ENCODE measurements at regions not wholly inside any gene's neighbourhood (a gene's known extent, or its start where the extent isn't known, plus 50 kb on each side); places are given as distances from the start of the nearest gene placed in this dataset.

DNA sequence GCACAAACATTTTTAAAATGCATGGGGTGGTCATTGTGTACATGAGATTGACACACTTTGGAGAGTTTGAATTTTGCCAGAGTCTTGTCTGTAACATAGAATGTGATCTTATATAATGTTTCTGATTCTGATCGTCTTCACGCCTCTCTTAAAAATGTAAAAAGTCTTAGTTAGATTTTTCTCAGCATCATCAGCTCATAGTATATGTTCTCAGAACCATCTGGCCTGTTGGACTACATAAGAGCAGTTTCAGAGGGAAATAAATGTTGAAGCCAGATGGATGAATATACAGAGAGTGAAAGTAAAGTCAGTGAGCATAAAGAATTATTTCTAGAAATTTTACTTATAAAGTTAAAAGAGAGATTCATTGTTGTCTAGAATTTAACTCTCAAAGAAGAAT is 789.9 kb upstream of the MIR17HG start:
- intact Hi-C loops (cut with DNase I) = no loop called here
- Histone ChIP-seq H3K27me3 (no peaks in the 10 kb centered on the region), H3K36me3 (no peaks in the 10 kb centered on the region), H3K9me3 (no peaks in the 10 kb centered on the region), H3K4me3 (no peak overlapping the region), H3K4me1 (no peaks in the 10 kb centered on the region), H3K27ac (no peak overlapping the region)
- 87 to 98% methylated on average over 2 of the region's 2 CpGs for WGBS, 2 donors
- no peak for DNase-seq
- TF ChIP-seq POLR2A (IDR thresholded peaks at IDR 0.05) = no peak
- TF ChIP-seq, protein P1, sequence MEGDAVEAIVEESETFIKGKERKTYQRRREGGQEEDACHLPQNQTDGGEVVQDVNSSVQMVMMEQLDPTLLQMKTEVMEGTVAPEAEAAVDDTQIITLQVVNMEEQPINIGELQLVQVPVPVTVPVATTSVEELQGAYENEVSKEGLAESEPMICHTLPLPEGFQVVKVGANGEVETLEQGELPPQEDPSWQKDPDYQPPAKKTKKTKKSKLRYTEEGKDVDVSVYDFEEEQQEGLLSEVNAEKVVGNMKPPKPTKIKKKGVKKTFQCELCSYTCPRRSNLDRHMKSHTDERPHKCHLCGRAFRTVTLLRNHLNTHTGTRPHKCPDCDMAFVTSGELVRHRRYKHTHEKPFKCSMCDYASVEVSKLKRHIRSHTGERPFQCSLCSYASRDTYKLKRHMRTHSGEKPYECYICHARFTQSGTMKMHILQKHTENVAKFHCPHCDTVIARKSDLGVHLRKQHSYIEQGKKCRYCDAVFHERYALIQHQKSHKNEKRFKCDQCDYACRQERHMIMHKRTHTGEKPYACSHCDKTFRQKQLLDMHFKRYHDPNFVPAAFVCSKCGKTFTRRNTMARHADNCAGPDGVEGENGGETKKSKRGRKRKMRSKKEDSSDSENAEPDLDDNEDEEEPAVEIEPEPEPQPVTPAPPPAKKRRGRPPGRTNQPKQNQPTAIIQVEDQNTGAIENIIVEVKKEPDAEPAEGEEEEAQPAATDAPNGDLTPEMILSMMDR (IDR thresholded peaks at IDR 0.05) = no peak

DNA sequence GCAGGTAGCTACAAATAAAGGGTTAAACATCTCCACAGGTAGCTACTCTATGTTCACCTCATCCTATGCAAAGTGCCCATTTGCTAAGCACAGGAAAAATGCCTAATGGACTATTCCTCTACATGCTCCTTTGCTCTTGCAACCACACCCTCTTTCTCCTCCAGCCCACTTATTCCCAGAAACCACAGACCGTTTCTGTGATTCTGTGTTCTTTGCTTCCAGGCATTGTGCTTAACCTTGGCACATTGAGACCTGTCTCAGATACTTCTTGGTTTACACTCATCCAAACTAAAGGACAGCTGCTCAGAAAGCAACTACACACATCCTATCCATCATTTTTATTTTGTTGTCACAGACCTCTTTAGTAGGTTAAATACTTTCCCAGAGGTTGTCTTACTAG is 785.0 kb upstream of the MIR17HG start:
- H3K27me3 ChIP-seq = no peaks in the 10 kb centered on the region
- 17 to 27% methylated on average over 1 of the region's 1 CpG for WGBS, 2 donors
- DNase-seq = no peak
- no peaks in the 10 kb centered on the region for H3K4me1 ChIP-seq
- no peak overlapping the region for H3K27ac ChIP-seq
- no peaks in the 10 kb centered on the region for H3K36me3 ChIP-seq
- peaks cover 0 to 4% (median 0%) of the 10 kb centered on the region in 3 donors for H3K9me3 ChIP-seq
- TF ChIP-seq, protein P1 (IDR thresholded peaks at IDR 0.05) = no peak
- no peak for TF ChIP-seq POLR2A (IDR thresholded peaks at IDR 0.05)
- H3K4me3 ChIP-seq = no peak overlapping the region
- intact Hi-C loops (cut with DNase I) = no loop called here

DNA sequence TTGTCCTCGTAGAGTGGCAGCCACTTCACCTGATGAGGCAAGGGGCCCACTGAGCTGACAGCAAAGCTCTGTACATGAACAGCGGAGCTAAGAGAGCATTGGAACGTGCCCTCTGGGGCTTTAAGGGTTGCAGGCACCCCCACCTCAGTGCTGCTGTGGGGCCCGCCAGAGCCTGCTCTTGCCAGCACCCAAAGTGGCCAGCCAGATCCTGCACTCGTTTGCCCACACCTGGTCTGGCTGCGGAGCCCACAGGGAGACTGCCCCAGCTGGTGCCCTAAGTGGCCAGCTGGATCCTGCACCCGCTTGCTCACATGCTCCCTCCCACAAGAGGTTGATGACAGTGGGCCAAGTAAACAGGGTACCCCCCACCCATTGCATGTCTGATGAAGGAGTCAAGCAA is 783.4 kb upstream of the MIR17HG start:
- H3K27ac ChIP-seq = no peak overlapping the region
- WGBS, 2 donors = 72 to 78% methylated on average over 3 to 4 of the region's 7 CpGs
- intact Hi-C loops (cut with DNase I) = no loop called here
- H3K4me3 ChIP-seq = no peak overlapping the region
- TF ChIP-seq POLR2A (IDR thresholded peaks at IDR 0.05) = no peak
- TF ChIP-seq, protein P1 (IDR thresholded peaks at IDR 0.05) = no peak
- DNase-seq = no peak
- H3K36me3 ChIP-seq = no peaks in the 10 kb centered on the region
- H3K4me1 ChIP-seq = no peaks in the 10 kb centered on the region
- no peaks in the 10 kb centered on the region for H3K27me3 ChIP-seq
- H3K9me3 ChIP-seq = peaks cover 0 to 4% (median 0%) of the 10 kb centered on the region in 3 donors

DNA sequence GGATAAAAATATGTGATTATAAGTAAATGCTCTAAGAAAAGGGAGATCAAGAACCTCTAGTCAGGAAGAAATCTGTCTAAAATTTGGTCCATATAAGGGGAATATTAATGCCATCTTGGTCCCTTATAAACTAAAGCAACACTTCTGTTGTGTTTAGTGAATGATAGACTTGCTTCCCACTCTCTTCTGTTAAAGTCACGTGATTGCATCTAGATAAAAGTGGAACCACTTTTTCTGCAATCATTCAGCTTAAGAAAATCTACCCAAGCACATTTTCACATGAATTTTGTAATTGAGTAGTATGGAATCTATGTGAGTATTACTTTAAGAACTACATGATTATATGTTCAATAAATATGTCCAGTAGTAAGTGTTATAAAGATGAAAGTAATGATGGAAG is 782.9 kb upstream of the MIR17HG start:
- WGBS, 2 donors = 31 to 50% methylated on average over 1 of the region's 1 CpG
- DNase-seq = no peak
- no peaks in the 10 kb centered on the region for H3K36me3 ChIP-seq
- H3K27me3 ChIP-seq = no peaks in the 10 kb centered on the region
- H3K9me3 ChIP-seq = peaks cover 0 to 4% (median 0%) of the 10 kb centered on the region in 3 donors
- intact Hi-C loops (cut with DNase I) = no loop called here
- H3K4me3 ChIP-seq = no peak overlapping the region
- TF ChIP-seq, protein P1 (IDR thresholded peaks at IDR 0.05) = no peak
- no peak for TF ChIP-seq POLR2A (IDR thresholded peaks at IDR 0.05)
- no peaks in the 10 kb centered on the region for H3K4me1 ChIP-seq
- no peak overlapping the region for H3K27ac ChIP-seq

DNA sequence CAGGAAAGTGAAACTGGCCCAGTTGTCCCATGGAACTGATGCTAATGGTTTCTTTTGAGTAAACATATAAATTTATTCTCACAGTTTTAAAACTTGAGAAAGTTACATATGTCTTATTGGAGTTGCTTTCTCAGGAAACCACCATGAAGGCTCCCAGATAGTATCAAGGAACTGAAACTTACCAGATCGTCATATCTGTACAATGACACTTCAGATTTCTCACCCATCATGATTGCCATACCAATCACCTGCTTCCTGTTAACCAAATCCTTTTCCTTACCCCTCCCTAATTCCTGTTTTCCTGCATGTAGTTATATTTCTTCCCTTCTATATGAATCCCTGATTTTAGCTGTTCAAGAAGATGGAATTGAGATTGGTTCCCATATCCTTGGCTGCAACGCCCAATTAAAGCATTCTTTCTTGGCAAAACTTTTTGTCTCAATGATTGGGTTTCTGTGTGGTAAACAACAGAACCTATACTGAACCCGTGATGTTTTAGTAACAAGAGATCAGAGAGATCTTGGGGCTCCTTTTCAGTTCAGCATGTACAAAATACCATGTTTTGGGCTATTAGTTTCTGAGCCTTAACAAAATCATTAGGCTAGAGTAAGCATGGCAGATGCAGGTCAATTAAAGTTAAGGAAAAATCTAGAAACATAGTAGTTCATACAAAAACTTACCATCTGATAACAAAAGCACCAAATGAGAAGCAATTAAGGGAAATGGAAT is 781.3 kb upstream of the MIR17HG start:
- WGBS, 2 donors = 69 to 81% methylated on average over 3 of the region's 3 CpGs
- H3K36me3 ChIP-seq = no peaks in the 10 kb centered on the region
- no peaks in the 10 kb centered on the region for H3K27me3 ChIP-seq
- no peaks in the 10 kb centered on the region for H3K4me1 ChIP-seq
- no peak for TF ChIP-seq POLR2A (IDR thresholded peaks at IDR 0.05)
- TF ChIP-seq, protein P1 (IDR thresholded peaks at IDR 0.05) = no peak
- no peak overlapping the region for H3K27ac ChIP-seq
- intact Hi-C loops (cut with DNase I) = no loop called here
- H3K4me3 ChIP-seq = no peak overlapping the region
- DNase-seq = no peak
- H3K9me3 ChIP-seq = peaks cover 0 to 4% (median 0%) of the 10 kb centered on the region in 3 donors

Data from esophagus squamous epithelium (tissue), 5 donors.